GM21423 (cell line): ENCODE measurements at regions not wholly inside any gene's neighbourhood (a gene's known extent, or its start where the extent isn't known, plus 50 kb on each side); places are given as distances from the start of the nearest gene placed in this dataset.

Source experiments
- ATAC-seq: cut with Tn5 transposase; IDR thresholded peaks from one replicate; pipeline ENCODE4 v1.9.1; 2021; ENCODE audit warnings: mild to moderate bottlenecking, moderate library complexity; ENCODE audit not compliant: unreplicated experiment

GRCh38 chr18:5091741-5092140 lies 105.3 kb downstream of the AKAIN1 start:
- ATAC-seq, result no peak

- ATAC-seq, result no peak
Observed at GRCh38 chr18:5075297-5075696, 121.8 kb downstream of the AKAIN1 start.

GRCh38 chr18:5073026-5073944 lies 123.8 kb downstream of the AKAIN1 start:
- peak; percentile 50 for ATAC-seq

- no peak for ATAC-seq
Observed at GRCh38 chr18:5068851-5069250, 128.2 kb downstream of the AKAIN1 start.

GRCh38 chr18:5066380-5066977 lies 130.6 kb downstream of the AKAIN1 start:
- ATAC-seq, result no peak

- ATAC-seq, result no peak
Observed at GRCh38 chr18:5065615-5066014, 131.4 kb downstream of the AKAIN1 start.

- ATAC-seq, result no peak
Observed at GRCh38 chr18:5064841-5065370, 132.2 kb downstream of the AKAIN1 start.

- no peak for ATAC-seq
Observed at GRCh38 chr18:5061785-5062184, 135.3 kb downstream of the AKAIN1 start.

- ATAC-seq, result no peak
Observed at GRCh38 chr18:5060543-5060942, 136.5 kb downstream of the AKAIN1 start.

- ATAC-seq, result no peak
Observed at GRCh38 chr18:5059696-5060032, 137.4 kb downstream of the AKAIN1 start.

- peak; percentile 65 for ATAC-seq
Observed at GRCh38 chr18:5058768-5059695, 138.0 kb downstream of the AKAIN1 start.

- peak; percentile 81 for ATAC-seq
Observed at GRCh38 chr18:5057386-5058348, 139.4 kb downstream of the AKAIN1 start.

- no peak for ATAC-seq
Observed at GRCh38 chr18:5052491-5052890, 144.6 kb downstream of the AKAIN1 start.

- ATAC-seq, result no peak
Observed at GRCh38 chr18:5051207-5051606, 145.8 kb downstream of the AKAIN1 start.

GRCh38 chr18:5049124-5049523 lies 147.9 kb downstream of the AKAIN1 start:
- ATAC-seq, result no peak

GRCh38 chr18:5040476-5040875 lies 156.6 kb downstream of the AKAIN1 start:
- no peak for ATAC-seq

- no peak for ATAC-seq
Observed at GRCh38 chr18:5036523-5036922, 160.5 kb downstream of the AKAIN1 start.

GRCh38 chr18:5031216-5031615 lies 165.8 kb downstream of the AKAIN1 start:
- ATAC-seq, result no peak

- no peak for ATAC-seq
Observed at GRCh38 chr18:5030636-5031035, 166.4 kb downstream of the AKAIN1 start.

GRCh38 chr18:5029592-5029991 lies 167.5 kb downstream of the AKAIN1 start:
- no peak for ATAC-seq
